Fibroblast of peridontal ligament (primary cell): ENCODE measurements at regions not wholly inside any gene's neighbourhood (a gene's known extent, or its start where the extent isn't known, plus 50 kb on each side); places are given as distances from the start of the nearest gene placed in this dataset.
A peak's percentile ranks its signal among the peaks of the same experiment; 100 is the strongest.
"Not testable (repeated sequence)": the region's sequence is repeated elsewhere in the genome, so short reads cannot be mapped to it uniquely, and the experiment has no call there.

Experiments used
- DNase-seq: peaks from one replicate; pipeline ENCODE4 v3.0.0-alpha.2; 2010; ENCODE audit errors: extremely low read depth

- DNase-seq, result no peak
These were observed 99.7 kb upstream of the CXCL13 start for GRCh38 chr4:77505958-77506319.

GRCh38 chr4:77510367-77510766, 95.3 kb upstream of the CXCL13 start:
- no peak for DNase-seq

DNA sequence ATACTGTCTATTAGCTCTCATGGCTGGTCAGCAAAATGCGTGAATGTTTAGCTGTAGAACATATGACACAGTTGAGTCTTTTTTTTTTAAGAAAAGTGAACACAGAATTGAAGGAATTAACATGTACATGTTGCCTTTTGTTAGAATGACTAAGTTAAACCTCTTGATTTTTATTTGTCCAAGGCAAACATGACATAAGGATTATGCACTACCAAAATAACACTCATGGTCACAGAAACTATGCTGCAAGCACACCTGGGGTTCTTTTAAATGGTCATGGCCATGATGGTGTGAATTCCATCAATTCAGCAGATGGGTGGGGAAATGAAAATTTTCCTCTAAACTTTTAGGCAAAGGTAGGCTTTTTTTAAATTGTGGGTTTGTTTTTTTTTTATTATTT, 80.1 kb upstream of the CXCL13 start:
- DNase-seq, result no peak

DNA sequence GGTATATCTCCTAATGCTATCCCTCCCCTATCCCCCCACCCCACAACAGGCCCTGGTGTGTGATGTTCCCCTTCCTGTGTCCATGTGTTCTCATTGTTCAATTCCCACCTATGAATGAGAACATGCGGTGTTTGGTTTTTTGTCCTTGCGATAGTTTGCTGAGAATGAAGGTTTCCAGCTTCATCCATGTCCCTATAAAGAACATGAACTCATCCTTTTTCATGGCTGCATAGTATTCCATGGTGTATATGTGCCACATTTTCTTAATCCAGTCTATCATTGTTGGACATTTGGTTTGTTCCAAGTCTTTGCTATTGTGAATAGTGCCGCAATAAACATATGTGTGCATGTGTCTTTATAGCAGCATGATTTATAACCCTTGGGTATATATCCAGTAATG, 77.7 kb upstream of the CXCL13 start:
- DNase-seq, result not testable (repeated sequence)

DNA sequence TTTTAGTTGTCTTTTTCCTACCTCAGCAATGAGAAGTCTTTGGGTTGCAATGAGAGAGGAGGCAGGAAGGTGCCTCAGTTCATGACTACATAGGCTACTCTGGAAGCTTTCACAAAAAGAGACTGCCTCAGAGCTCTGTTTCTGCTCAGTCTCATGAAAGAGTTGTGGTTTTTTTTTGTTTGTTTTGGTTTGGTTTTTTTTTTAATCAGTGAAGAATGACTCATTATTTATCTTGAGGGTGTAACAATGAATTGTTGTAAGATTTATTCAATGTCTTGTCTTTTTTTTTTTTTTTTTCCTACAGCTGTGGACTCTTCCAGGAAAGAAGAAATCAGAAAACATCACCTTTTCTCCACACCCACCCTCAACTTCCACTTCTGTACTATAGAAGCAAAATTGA, 67.5 kb upstream of the CXCL13 start:
- peak; percentile 54 for DNase-seq

DNA sequence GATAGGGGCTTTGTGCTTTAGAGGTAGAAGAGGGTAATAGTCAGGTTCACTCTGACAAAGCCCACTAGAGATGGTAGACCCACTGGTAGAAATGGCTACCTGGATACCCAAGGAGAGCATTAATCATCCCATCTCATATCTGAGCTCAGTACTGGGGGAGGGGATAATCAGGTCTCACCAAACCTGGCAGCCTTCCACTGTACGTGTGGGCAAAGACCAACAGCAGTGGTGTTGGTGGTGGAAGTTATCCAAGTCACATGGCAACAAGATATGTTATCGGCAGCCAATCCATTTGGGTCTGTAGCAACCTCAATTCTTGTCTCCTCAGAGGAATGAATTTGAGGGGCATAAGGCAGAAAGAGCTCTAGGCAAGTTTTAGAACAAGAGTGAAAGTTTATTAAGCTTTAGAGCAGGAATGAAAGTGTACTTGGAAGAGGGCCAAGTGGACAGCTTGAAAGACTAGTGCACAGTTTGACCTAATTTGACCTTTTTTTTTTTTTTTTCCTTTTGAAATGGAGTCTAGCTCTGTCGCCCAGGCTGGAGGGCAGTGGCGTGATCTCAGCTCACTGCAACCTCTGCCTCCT, 67.0 kb upstream of the CXCL13 start:
- no peak for DNase-seq
